ENCODE measurements at regions not wholly inside any gene's neighbourhood (a gene's known extent, or its start where the extent isn't known, plus 50 kb on each side); places are given as distances from the start of the nearest gene placed in this dataset.
"Not testable (repeated sequence)": the region's sequence is repeated elsewhere in the genome, so short reads cannot be mapped to it uniquely, and the experiment has no call there.

DNA sequence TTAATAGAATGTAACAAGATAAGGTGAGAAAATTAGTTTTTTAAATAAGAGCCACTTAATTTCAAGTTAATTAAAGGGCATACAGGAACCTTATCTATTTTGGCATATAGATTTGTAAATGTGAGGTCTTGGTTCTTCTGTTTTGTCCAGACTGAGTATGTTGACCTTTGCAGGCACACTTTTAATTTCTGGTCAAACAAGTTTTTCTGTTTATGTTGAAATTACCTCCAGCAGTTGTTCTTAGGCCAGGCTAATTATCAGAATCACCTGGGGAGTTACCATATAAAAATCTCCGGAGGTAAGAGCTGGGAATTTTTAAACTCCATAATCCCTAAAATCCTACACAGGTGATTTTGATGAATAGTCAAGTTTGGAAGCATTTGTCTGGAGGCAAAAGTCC is 227.4 kb upstream of the ANKRD50 start:
- no peak for DNase-seq

DNA sequence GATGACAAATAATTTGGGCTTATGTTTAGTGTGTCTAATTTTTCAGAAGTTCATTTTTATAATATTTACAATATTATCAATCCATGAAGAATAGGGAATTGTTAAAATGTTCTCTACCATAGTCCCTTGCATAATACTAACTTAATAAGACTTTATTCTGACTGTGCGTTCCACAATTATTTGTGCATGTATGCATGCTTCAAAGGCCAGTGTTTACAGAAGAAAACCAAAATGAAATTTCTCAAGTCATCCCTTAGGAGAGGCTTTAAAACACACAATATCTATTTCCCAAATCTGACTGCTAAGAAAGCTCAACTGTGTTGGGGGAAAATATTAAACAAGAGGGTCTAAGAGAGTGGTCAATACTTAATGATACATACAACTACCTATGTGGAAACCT is 226.3 kb upstream of the ANKRD50 start:
- no peak for DNase-seq

DNA sequence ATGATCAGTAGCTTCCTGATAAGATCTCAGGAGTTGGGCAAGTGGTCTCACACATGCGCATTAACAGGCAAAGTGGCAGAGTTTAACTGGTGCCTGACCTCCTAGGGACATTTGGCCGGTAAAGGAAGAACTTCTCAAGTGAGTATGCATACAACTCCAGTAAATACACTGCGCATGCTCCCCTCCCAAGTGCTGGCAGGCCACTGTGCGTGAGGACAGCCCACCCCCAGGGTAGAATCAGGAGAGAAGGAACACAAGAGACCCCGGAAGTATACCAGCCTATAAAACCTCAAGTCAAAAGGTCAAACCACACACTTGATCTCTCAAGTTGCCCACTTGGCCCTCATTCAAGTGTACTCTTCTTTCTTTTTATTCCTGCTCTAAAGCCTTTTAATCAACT is 225.5 kb upstream of the ANKRD50 start:
- DNase-seq: no peak

DNA sequence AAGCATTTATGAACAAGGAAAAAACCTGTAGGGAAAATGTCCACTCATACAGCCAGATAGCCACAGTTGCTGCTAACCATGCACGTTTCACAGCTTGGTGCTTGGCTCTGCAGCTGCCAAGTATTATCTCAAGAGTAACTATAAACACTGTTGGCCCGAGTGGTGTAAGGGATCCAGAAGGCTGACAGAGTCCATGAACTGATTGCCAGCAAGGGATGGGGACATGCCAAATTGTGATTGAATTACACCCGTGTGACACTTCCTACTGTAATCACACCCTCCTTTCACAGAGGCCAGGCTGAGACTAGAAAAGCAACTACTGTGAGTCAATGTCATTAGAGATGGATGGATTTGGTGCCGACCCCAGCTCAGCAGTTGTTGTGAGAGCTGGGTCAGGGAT is 223.9 kb upstream of the ANKRD50 start:
- DNase-seq: no peak

DNA sequence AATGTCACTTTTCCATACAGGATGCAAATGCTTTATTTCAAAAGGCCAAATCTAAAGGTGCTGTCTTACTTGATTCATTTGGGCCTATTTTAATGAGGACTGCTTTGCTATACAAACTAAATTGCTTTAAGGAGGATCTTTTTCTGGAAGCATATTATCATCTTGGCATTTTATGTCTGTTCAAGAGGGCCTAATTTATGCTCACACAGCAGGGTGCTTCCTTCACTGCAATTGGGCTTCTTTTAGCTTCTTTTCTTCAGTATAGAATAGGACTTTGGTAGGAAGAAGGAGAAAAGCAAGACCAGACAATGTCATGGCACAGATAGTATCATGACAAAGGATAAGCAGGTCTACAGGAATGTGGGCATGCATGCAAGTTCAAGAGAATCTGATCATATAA is 222.4 kb upstream of the ANKRD50 start:
- DNase-seq: no peak

DNA sequence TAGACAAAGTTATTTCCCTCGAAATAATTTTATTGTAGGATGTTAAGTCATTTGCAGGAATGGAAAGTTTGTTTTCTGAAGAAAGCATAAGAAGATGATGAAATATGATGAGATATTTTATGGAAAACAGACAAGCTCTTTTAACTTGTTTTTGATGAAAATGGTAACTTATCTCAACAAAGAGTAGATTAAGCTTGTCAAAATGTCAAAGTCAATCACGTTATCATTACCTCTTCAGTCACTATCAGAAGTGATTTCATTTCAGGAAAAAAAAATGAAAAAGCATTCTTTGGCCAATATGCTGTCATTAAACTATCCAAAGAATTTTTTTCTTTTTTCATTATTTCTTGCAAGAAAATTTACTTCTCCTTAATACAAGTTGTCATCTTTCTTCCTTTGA is 221.0 kb upstream of the ANKRD50 start:
- no peak for DNase-seq

DNA sequence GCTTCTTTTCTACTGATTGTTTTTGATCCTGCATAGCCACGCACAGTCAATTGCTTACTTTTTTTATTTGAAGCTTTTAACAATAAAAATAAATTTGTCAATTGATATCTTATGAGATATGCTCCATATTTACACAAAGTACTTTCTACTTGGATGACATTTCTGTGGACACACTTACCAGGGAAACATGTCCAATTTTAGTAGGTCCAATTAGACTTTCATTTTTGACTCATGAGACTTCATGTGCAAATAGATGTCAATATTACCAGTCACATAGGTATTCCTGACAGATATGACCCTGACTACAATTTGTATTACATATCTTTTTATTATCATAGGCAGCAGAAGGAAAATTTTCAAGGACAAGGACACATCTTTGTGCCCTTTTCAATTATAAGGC is 219.9 kb upstream of the ANKRD50 start:
- DNase-seq: no peak

DNA sequence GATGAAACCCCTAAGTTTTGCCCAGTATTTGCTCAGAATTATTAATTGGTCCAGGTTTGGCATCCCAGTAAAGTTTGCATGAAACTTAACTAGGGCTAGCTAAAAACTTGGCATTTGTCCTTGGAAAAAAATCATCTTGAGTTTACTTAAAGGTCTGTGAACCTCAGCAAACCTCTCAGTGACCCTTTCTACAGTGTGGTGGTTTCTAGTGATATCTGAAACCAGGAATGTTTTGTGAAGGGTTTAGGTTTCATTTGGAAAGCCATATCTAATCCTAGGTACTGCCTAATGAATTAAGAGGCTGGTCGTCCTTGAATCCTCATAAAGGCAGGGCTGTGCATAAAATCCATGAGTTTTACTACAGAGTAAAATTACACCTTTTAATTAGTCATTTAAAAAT is 218.5 kb upstream of the ANKRD50 start:
- DNase-seq: no peak

DNA sequence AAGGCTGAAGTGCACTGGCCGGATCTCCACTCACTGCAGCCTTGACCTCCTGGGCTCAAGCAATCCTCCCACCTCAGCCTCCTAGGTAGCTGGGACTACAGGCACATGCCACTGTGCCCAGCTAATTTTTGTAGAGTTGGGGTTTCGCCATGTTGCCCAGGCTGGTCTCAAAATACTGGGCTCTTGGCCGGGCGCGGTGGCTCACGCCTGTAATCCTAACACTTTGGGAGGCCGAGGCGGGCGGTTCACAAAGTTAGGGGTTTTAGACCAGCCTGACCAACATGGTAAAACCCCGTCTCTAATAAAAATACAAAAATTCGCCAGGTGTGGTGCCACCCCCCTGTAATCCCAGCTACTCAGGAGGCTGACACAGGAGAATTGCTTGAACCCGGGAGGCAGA is 210.2 kb upstream of the ANKRD50 start:
- not testable (repeated sequence) for DNase-seq

DNA sequence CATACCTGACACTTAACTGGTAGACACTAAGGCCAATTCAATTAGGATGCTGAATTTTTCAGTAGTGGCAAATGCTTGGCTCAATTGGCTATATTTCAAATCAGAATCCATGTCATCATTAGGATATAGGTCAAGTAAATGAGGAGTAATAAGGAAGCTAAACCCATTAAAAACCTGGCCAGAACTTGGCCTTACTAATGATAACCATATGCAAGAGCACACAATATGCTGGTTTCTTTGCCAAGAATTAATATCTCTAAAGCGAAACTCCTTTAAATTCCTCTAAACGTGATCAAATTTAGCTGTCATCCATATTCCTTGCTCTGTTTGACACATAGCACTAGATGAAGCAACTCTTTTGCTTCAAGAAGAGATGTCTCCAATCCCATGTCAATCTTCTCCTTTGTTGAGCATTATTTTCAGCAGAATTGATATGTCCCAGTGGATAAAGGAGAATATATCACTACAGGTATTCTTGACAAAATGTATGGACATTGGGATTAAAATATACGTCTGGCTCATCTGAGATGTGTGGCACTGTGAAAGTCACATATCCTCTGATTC is 206.1 kb upstream of the ANKRD50 start:
- DNase-seq: no peak

DNA sequence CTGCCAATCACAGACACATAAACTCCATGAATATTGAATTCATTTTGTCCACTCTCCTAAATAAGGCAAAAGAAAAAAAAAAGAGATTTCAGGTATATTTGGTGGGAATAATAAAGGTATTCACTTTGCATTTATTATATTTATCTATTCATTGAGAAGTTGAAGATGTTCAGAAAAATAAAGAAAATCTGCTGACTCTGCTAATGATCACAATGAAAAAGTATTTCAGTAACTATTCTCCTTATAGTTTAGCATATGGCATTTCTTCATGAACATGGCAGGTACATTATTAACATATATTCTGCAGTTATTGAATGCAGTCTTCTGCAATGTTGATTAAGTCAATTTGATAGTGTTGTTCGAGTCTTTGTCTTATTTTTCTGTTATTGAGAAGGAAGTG is 202.5 kb upstream of the ANKRD50 start:
- DNase-seq: no peak

DNA sequence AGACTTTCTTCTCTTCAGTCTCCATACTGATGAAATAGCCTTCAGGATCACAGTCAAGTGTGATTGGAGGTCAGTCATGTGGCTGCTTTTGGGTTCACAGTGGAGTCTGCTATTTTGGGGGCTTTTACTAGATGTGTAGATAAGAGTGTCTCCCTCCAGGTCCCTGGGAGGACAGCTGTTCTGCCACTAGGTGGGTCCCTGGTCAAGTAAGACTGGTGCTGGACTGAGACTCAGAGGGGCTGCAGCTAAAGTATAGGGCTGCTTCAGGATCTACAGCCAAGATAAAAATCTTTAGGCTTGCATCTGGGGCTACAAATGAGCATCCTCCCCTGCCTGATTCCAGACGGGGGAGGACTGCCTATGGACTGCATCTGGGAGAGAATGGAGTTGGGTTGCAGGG is 200.7 kb upstream of the ANKRD50 start:
- DNase-seq: no peak

DNA sequence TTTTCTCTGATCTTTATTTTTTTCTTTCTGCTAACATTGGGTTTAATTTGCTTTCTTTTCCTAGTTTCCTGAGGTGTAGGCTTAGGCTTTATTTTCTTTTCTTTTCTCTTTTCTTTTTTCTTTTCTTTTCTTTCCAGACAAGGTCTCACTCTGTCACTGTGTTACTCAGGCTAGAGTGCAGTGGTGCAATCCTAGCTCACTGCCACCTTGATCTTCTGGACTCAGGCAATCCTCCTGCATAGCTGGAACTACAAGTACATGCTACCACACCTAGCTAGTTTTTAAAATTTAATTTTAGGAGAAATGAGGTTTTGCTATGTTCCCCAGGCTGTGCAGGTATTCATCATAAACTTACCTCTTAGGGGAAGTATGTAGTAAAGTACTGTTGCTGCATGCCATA is 197.8 kb upstream of the ANKRD50 start:
- no peak for DNase-seq

DNA sequence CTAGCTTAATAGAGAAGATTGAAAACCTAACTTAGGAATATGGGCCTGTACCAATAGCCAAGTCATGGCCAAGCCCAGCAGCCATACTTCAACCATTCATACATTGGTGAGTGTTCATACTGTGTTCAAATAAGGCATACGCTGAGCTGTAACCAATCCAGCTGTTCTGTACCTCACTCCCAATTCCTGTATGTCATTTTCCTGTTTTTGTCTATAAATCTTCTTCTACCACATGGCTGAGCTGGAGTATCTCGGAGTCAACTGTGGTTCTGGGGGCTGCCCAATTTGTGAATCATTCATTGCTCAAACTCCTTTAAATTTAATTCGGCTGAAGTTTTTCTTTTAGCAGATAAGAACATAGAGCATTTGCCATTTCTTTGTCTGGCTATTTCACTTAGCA is 195.3 kb upstream of the ANKRD50 start:
- DNase-seq: no peak

DNA sequence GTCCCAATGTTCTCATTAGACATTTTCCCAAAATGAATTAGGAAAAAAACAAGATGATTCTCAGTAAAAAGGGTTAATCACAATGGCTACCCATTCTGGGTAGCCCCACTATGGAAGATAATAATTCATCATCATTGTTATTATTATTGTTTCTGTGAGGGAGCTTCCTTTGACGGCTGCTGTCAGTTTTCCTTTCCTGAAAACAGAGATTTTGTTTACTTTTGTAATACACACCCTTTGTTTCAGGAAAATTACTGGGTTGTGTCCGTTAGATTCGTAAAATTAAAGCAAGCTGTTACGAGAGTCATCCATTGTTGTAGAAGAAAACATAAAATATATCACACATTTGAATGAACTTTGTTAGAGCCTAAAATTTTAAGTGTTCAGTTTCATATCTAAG is 192.9 kb upstream of the ANKRD50 start:
- DNase-seq: no peak

DNA sequence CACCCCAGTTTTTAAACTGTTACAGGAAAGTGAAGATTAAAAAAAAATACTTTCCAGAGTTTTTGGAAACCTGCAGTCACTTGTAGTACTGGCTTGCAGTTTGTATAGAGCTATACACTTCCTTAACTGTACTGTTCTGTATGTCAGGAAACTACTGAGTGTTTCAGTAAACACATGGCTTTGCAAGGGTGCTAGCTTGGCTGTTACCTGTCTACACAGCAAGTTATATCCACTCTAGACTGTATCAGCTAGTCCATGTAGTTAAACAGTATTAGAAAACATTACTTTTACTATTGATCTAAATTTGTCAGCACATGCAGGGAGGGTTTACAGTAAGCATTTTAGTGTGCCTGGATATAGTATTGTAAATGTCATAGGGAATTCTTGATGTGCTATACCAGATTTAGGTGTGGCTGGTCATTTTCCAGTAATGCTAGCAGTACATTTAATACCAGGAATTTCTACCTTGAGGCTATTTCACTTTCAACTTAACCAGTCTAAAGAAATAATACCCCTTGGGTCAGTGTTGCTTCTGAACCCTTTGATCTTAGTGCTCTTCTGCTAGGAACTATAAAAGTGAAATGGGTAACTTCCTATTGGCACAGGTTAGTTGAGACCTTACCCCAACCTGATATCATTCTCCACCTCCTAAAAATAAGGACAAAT is 192.3 kb upstream of the ANKRD50 start:
- DNase-seq: no peak

DNA sequence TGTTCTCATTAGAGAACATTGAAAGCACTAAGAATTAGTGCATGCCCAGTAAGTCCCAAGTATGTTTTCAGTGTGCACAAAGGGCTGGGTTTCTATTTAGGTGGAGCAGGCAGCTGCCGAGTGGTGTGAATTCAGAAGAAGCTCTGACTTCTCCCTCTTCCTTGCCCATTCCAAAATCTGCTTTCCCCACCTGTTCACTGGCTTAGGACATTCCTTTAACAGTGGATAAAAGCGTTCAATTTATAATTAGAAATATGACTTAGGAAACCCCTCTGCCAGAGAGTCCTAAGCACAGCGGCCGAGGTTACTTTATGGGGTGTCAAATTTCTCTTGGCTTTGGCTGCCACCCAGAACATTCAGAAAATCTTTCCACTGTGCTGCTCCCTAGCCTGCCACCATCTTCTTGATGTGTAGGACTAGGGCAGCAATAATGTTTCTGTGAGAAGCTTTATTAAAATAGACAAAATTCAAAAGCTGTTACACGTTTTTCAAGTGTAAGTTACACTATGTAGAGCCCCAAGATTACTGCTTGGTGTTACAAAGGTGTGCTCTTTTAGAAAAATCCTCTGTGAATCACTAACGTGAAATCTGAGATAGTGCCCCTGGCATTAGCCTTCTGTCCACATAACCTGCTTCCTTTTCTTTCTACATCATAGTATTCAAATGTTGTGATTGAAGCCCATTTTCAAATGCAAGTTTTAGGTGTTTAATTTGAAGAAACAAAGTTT is 191.6 kb upstream of the ANKRD50 start:
- DNase-seq: no peak

DNA sequence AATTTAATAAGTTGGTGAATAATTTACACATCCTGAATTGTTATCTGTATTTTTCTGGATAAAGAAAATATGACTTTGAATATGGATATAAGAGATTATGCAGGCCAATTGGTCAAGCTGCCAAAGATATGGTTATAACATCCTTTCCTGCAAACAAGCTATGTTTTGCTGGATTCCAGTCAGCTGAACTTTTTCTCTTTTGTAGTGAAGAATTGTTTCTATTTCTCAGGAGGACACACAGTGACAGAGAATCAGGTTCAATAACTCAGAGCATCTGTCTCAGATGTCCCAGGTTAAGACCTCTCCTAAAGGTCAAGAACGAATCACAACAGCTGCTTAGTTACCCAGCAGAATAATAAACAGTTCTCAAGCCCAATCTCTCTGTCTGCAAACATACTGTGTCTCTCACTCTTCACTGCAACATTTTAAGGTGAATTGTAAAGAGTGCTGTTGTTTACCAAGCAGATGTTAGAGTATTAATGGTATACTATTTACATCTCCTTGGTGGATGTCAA is 189.5 kb upstream of the ANKRD50 start:
- DNase-seq: no peak

DNA sequence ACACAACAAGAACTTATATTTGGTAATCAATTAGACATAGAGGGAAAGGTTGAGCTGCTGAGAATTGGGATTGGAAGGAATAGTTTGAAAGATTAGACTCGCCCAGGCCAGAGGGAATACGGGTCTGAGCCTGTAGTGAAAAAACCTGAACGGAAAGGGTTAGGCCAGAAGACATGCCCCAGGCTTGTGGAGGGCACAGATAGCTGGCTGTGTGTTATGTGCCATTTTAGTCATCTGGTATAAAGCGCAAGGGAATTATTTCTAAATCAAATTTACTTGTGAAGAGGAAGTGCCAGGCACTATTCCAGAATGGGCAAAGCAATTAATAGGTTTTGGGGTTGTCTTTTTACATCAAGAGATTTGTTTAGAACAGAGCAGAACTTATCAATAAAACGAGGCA is 187.5 kb upstream of the ANKRD50 start:
- DNase-seq: no peak

DNA sequence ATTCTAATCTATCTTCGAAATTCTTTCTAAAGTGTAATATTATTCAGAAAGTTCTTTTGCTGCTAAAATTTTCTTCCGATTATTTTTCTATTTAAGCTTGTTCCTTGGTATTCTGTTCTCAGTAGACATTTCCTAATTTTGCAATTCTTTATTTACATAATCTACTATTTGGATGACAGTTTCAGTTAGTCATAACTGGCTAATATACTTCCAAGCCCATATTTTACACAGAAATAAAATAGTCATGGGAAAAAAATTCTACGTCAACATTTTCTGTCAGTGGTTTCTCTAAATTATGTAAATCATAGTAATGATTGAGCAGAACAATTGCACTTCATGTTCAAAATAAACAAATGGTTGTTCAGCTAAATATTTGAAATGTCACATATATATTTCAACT is 178.0 kb upstream of the ANKRD50 start:
- no peak for DNase-seq

DNA sequence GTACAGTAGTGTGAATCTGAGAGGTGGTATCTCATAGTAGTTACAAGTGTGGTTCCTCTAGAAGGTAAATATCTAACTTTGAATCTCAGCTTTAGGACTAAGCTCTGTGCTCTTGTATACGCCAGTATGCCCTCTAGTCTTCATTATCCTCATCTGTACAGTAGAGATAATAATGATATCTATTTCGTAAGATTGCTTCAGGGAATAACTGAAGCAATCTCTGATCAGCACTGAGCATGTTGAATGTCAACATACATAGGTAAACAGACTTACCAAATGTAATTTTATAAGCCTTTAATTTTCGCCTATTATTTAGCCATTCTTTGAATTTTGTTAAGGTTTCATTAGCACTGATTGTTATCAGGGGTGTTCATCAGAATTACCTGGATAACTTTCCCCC is 175.2 kb upstream of the ANKRD50 start:
- DNase-seq: no peak

DNA sequence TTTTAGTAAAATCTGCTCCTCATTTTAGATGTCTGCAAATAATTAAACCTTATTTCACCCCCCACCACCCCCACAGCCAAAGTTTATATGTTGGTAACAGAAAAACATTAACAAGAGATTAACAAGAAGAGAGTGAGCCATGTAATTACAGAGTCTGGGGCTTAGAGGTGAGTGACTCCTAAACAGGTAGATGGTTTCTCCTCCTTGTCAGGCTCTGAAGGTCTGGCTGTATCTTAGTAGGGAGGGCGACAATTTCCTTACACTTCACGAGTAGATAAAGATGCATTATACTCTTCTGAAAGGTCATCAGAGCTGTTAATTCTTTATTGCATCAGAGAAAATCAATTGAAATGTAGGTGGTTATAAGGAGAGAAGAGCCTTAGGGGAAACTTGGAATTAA is 171.8 kb upstream of the ANKRD50 start:
- DNase-seq: no peak

DNA sequence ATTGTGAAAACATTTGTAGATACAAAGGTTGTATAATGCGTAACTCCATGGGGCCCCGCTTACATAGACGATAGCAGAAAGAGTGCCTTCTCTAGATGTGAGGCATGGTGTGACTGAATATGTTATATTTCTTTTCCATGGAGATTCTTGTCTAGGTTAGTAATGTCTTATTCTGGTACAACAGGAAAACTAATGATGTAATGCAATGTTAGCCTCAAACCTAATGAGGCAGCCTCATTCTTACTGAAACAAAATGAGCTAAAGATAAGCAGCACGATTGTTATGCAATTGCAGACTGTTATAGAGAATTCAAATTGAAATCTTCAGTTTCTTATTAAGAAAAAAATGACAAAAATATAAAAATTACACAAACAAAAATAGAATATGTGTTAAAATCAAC is 171.1 kb upstream of the ANKRD50 start:
- DNase-seq: no peak

DNA sequence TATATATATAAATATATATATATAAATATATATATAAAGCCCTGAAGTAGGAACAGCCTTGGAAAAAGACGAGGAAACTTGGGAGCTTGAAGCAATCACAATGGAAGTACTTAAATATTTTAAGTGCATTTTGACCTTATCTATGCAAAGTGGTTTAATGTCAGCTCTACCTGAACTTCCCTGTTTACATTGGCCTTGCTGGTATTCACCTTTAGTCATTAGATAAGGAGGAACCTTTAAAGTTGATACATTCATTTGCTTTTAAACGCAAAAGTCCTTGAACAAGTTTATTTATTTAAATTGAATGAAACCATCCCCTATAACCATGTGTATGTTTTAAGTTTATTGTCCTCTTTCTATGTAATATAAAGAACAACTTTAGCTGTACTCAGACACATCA is 166.7 kb upstream of the ANKRD50 start:
- DNase-seq: no peak

DNA sequence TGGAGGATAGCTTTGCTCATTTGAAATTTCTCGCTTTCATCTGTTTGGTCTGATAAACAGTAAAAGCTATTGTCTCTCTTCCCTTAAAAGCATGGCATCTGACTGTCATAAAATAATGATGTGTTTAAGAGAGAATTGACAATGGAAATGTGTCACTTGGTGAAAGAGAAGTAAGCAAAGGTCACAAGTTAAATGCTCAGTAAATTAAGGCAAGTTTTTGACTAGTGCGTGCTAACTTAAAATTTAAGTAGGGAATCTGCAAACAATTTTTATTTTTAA is 161.6 kb upstream of the ANKRD50 start:
- DNase-seq: no peak

Data from hematopoietic multipotent progenitor cell treated with erythropoietin and hydrocortisone succinate and interleukin-3 and kit ligand, for 8 days (in vitro differentiated cells).